ENCODE measurements at regions not wholly inside any gene's neighbourhood (a gene's known extent, or its start where the extent isn't known, plus 50 kb on each side); places are given as distances from the start of the nearest gene placed in this dataset.

DNA sequence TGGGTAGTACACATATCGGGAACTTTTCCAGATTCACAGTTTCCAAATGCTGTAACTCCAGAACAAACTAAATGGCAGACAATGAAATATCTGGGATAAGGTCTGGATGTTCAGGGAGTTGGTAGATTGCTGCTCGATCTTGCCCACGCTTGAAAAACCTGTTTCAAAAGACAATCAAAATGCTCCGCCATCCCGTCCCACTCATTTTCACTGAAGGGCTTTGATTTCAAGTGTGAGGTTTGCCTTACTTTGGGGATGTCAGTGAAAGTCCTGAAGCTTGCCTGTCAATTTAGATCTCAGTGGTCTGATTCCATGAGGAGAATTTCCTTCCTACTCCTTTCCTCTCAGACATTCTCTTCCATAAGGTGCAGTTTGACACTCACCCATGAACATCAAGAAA lies 236.3 kb upstream of the KCNK2 start:
- TF ChIP-seq EZH2 (IDR thresholded peaks at IDR 0.05; ENCODE audit: low read length, unreplicated experiment), result no peak
- TF ChIP-seq, protein P1, sequence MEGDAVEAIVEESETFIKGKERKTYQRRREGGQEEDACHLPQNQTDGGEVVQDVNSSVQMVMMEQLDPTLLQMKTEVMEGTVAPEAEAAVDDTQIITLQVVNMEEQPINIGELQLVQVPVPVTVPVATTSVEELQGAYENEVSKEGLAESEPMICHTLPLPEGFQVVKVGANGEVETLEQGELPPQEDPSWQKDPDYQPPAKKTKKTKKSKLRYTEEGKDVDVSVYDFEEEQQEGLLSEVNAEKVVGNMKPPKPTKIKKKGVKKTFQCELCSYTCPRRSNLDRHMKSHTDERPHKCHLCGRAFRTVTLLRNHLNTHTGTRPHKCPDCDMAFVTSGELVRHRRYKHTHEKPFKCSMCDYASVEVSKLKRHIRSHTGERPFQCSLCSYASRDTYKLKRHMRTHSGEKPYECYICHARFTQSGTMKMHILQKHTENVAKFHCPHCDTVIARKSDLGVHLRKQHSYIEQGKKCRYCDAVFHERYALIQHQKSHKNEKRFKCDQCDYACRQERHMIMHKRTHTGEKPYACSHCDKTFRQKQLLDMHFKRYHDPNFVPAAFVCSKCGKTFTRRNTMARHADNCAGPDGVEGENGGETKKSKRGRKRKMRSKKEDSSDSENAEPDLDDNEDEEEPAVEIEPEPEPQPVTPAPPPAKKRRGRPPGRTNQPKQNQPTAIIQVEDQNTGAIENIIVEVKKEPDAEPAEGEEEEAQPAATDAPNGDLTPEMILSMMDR (conservative IDR thresholded peaks at IDR 0.05; ENCODE audit: low read depth, low read length), result no peak
- no peak for TF ChIP-seq EZH2phosphoT487 (IDR thresholded peaks at IDR 0.05; ENCODE audit: borderline replicate concordance, low read length)
